Adrenal gland (tissue), 5 donors: ENCODE measurements at regions not wholly inside any gene's neighbourhood (a gene's known extent, or its start where the extent isn't known, plus 50 kb on each side); places are given as distances from the start of the nearest gene placed in this dataset.

Experiments
- CTCF ChIP-seq, 6 experiments: fragments of 450-650 bp in 4 of 6; fragments of 200-600 bp in 2 of 6; sonication (generic) in 1 of 6; IDR thresholded peaks; 1 replicate in 5 of 6; 2 replicates in 1 of 6; pipeline versions ENCODE4 v1.5.1 to v1.8.0; 2016 to 2021; ENCODE audit warnings: antibody characterized with exemption in 6 of 6, mild to moderate bottlenecking in 2 of 6, moderate library complexity in 1 of 6
- POLR2A ChIP-seq, 2 donors: fragments of 450-650 bp; IDR thresholded peaks; one replicate each; pipeline ENCODE4 v1.6.1; 2017; ENCODE audit warnings: antibody characterized with exemption in 2 of 2, mild to moderate bottlenecking in 2 of 2, moderate library complexity in 1 of 2
- donor health status: DM: no; HTN: no; CAD: no.

GRCh38 chr5:92917044-92917443 is 664.0 kb downstream of the NR2F1-AS1 start:
- TF ChIP-seq CTCF (IDR thresholded peaks at IDR 0.05) (no peak), POLR2A (IDR thresholded peaks at IDR 0.05) (no peak)
